GM18519 (cell line): ENCODE measurements at regions not wholly inside any gene's neighbourhood (a gene's known extent, or its start where the extent isn't known, plus 50 kb on each side); places are given as distances from the start of the nearest gene placed in this dataset.
"Not testable (repeated sequence)": the region's sequence is repeated elsewhere in the genome, so short reads cannot be mapped to it uniquely, and the experiment has no call there.

Experiments used
- ATAC-seq: cut with Tn5 transposase; IDR thresholded peaks from one replicate; pipeline ENCODE4 v1.9.1; 2021; ENCODE audit warnings: mild to moderate bottlenecking, moderate library complexity; ENCODE audit not compliant: unreplicated experiment, low FRiP score

- not testable (repeated sequence) for ATAC-seq
Measured at GRCh38 chr5:155586808-155587207, 573.3 kb downstream of the KIF4B start.

- no peak for ATAC-seq
Measured at GRCh38 chr5:155587458-155587857, 573.9 kb downstream of the KIF4B start.

- no peak for ATAC-seq
Measured at GRCh38 chr5:155591273-155591672, 577.7 kb downstream of the KIF4B start.

- no peak for ATAC-seq
Measured at GRCh38 chr5:155594270-155594669, 580.7 kb downstream of the KIF4B start.

DNA sequence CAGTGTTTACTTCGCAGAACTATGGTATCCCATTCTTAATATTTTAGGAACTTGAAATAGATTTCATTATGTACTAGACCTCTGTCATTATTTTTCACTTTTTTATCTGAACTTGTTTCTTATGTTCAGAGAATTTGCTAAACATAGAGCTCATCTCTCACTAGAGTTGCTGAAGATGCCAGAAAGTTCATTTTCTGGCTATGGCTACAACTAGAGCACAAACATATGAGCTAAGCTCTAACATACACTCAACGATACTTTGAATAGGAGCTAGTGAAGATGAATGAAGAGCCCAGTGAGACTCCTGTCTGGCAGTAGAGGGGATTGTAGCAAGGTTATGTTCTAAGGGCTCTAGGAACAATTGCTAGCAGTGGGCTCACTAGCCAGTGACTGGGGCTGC, 582.2 kb downstream of the KIF4B start:
- no peak for ATAC-seq

GRCh38 chr5:155598552-155598951, 585.0 kb downstream of the KIF4B start:
- ATAC-seq: no peak

DNA sequence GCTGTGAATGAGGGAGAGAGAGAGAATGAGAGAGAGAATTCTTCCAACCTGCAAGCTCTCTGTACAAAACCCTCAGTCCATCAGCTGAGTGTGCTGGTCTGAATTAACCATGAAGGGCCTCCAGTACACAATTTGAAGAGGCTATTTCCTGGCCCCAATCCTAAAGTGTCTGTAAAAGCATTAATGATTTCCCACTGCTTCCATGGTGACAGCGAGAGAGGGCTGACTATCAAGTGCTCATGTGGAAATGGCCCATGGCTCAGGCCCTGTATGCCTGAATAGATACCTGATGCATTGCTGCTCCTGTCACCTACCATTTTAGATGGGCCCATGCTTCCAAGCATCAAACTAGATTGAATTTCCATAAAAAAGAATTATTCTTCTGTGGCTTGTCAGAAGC, 592.4 kb downstream of the KIF4B start:
- ATAC-seq: no peak

DNA sequence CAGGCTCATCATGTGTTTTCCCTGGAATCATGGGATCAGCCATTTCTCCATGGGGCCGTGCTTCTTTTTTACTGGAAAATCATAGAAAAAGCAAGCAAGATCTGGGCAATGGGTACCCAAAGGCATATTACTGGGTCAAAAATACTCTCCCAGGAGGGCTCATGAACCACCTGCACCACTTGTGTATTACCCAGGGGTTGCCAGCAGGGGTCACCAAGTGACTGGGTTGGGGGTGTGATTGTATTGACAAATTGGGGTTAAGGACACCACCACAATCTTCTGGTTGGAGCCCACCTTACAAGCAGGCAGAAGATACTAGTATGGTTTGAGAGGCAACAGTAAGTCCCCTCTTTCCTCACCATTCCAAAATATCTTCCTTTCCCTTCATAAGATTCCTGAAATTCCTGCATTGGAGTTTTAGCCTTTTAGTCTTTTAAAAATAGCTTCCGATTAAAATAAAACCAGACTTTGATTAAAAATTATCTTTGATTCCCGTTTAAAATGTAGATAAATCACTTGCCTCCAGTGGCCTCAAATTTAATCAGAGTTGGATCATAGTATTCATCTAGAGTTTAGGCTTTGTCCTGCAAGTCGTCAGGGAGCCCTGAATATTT, 603.3 kb downstream of the KIF4B start:
- no peak for ATAC-seq

GRCh38 chr5:155619688-155620087, 606.1 kb downstream of the KIF4B start:
- ATAC-seq: no peak

GRCh38 chr5:155620821-155621410, 607.4 kb downstream of the KIF4B start:
- ATAC-seq: no peak

GRCh38 chr5:155624597-155625241, 611.2 kb downstream of the KIF4B start:
- ATAC-seq: no peak

DNA sequence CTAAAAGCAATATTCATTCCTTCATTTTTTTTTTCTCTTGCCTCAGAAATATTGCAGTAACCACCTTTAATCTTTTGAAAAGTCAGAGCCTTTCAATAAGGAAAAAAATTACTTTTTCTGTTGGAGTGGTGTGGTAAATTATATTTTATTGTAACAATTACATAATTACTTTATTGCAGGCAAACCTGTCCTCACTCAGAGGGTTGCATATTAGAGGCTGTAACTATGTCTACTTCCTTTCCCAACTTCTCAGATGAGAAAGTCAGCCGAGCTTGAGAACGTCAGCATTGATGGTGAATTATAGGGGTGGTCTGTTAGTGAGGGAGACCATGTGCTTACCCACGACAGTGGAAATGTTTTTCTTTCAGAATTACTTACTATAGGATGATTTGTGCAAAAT, 611.8 kb downstream of the KIF4B start:
- no peak for ATAC-seq

- no peak for ATAC-seq
Measured at GRCh38 chr5:155625897-155626543, 612.5 kb downstream of the KIF4B start.

DNA sequence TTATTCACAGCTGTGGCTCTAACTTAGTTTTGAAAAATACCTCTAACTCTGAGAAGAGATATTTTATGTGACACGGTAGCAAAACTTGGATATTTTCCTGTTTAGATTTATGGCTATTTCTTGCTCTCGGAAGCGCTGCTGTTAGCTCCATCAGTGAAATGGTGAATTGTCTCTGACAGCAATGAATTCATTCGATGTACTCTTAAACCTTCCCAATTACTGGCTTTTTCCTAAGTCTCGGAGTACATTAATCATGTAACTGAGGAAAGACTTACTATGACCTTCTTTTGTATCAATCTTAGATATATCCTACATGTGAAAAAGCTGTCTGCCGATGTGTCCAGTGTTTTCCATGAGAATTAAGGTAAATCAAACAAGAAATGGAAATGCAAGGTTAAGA, 613.0 kb downstream of the KIF4B start:
- ATAC-seq: no peak

- ATAC-seq: no peak
Measured at GRCh38 chr5:155628346-155628745, 614.8 kb downstream of the KIF4B start.

GRCh38 chr5:155629597-155629996, 616.0 kb downstream of the KIF4B start:
- ATAC-seq: no peak

- no peak for ATAC-seq
Measured at GRCh38 chr5:155631116-155631515, 617.6 kb downstream of the KIF4B start.

- ATAC-seq: no peak
Measured at GRCh38 chr5:155633338-155633957, 619.9 kb downstream of the KIF4B start.

DNA sequence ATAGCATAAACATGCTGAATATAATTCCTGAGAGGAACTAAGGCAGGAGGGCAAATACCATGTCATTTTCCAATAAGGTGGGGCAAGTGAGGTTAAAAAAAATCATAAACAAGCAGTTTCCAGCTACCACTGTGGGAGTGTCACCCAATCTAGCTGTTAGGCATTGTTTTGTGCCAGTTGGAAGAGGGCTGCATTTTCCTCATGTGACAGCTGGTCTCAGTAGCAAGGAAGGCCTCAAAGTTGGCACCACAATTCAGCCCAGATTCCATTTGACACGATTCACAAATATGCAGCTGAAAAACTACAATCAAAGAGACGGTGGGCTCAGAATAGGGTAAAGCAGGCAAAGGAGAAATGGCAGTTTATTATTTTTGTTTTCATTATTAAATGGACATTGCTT, 636.1 kb downstream of the KIF4B start:
- no peak for ATAC-seq

GRCh38 chr5:155655569-155655968, 642.0 kb downstream of the KIF4B start:
- ATAC-seq: no peak

GRCh38 chr5:155661859-155662258, 648.3 kb downstream of the KIF4B start:
- no peak for ATAC-seq
